ENCODE measurements at regions not wholly inside any gene's neighbourhood (a gene's known extent, or its start where the extent isn't known, plus 50 kb on each side); places are given as distances from the start of the nearest gene placed in this dataset.

DNA sequence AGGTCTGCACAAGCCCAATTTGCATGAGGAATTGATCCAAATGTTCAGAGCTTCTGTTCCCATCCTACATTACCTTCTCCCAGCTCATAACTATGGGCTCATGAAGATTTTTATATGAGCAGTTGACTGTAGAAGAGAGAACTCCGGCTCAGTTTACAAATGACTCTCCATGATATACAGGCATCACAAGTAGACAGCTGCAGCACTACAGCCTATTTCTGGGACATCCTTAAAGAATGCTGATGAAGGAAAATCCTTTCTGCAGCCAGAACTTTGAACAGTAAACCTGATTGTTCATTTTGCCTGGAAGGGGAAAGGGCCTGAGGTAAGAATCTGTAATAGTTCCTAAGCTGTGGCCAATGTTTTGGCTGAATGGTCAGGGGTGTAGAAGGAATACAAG, 174.1 kb upstream of the CXCL13 start:
- Histone ChIP-seq H3F3A (ENCODE audit: insufficient read depth, low read length, poor library complexity, severe bottlenecking) (no peaks in the 10 kb centered on the region), H3K4me3 (ENCODE audit: low read length) (no peak overlapping the region), H3K36me3 (ENCODE audit: insufficient read depth, low read length) (no peaks in the 10 kb centered on the region), H3K9me2 (ENCODE audit: insufficient read depth, low read length) (no peaks in the 10 kb centered on the region), H2AFZ (ENCODE audit: low read depth, low read length) (no peak overlapping the region), H3K9me3 (ENCODE audit: low read length) (no peaks in the 10 kb centered on the region), H3K4me2 (ENCODE audit: low read length) (no peak overlapping the region), H4K20me1 (ENCODE audit: insufficient read depth) (no peaks in the 10 kb centered on the region), H3K79me2 (replicated peaks; ENCODE audit: insufficient read depth, low read length) (no peaks in the 10 kb centered on the region), H3K27ac (ENCODE audit: low read length) (no peak overlapping the region), H3K9ac (ENCODE audit: low read length) (no peak overlapping the region), H3K27me3 (ENCODE audit: insufficient read depth, low read depth, low read length) (no peaks in the 10 kb centered on the region)
- TF ChIP-seq RAD21 (conservative IDR thresholded peaks at IDR 0.05): no peak
- TF ChIP-seq REST (IDR thresholded peaks at IDR 0.05; ENCODE audit: borderline replicate concordance): no peak
- no peak for TF ChIP-seq TAF1 (IDR thresholded peaks at IDR 0.05; ENCODE audit: low read depth)
- no peak for TF ChIP-seq MXI1 (conservative IDR thresholded peaks at IDR 0.05; ENCODE audit: poor library complexity, severe bottlenecking)
- TF ChIP-seq SMC3 (conservative IDR thresholded peaks at IDR 0.05; ENCODE audit: poor library complexity): no peak
- no peak for TF ChIP-seq POLR2AphosphoS5 (IDR thresholded peaks at IDR 0.05)
- no peak for TF ChIP-seq EP300 (conservative IDR thresholded peaks at IDR 0.05; ENCODE audit: poor library complexity, severe bottlenecking)
- TF ChIP-seq CTCF (IDR thresholded peaks at IDR 0.05; ENCODE audit: poor library complexity, severe bottlenecking): no peak
- TF ChIP-seq EZH2 (IDR thresholded peaks at IDR 0.05; ENCODE audit: borderline replicate concordance, insufficient read depth, low read length, poor library complexity, severe bottlenecking): no peak

DNA sequence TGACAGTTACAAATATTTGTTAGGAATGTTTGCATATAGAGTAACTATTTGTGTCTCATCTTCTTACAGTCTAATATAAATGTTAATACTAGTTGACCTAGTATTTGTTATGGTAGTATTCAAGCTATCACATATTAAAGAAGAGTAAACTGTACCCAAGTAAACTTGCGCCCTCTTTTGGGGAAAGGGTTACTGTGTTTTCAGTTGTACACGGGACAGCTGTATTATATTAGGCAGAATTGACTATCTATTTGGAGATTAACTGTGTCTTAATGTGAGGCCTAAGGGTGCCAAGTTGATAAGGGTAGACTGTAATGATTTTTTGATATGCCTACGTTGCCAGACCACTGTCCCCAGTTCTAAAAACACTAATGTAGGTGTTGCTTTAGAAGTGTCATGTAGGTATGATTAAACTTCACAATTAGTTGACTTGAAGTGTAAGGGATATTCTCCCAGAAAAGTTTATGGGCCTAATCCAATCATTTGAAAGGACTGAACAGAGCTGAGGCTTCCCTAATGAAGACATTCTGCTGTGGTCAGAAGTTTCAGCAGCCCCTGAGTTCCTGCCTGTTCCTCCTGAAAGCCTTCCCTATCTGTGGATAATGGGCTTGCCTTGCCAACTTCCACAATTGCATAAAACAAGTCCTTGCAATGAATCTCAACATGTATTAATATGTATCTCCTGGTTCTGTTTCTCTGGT, 172.8 kb upstream of the CXCL13 start:
- no peak overlapping the region for H3K4me2 ChIP-seq (ENCODE audit: low read length)
- H4K20me1 ChIP-seq (ENCODE audit: insufficient read depth): no peaks in the 10 kb centered on the region
- no peak overlapping the region for H2AFZ ChIP-seq (ENCODE audit: low read depth, low read length)
- no peak overlapping the region for H3K27ac ChIP-seq (ENCODE audit: low read length)
- no peak overlapping the region for H3K9ac ChIP-seq (ENCODE audit: low read length)
- no peaks in the 10 kb centered on the region for H3K79me2 ChIP-seq (replicated peaks; ENCODE audit: insufficient read depth, low read length)
- no peak overlapping the region for H3K4me3 ChIP-seq (ENCODE audit: low read length)
- TF ChIP-seq REST (IDR thresholded peaks at IDR 0.05; ENCODE audit: borderline replicate concordance) (no peak), SMC3 (conservative IDR thresholded peaks at IDR 0.05; ENCODE audit: poor library complexity) (no peak), TAF1 (IDR thresholded peaks at IDR 0.05; ENCODE audit: low read depth) (no peak), MXI1 (conservative IDR thresholded peaks at IDR 0.05; ENCODE audit: poor library complexity, severe bottlenecking) (no peak), EZH2 (IDR thresholded peaks at IDR 0.05; ENCODE audit: borderline replicate concordance, insufficient read depth, low read length, poor library complexity, severe bottlenecking) (no peak), RAD21 (conservative IDR thresholded peaks at IDR 0.05) (no peak), CTCF (IDR thresholded peaks at IDR 0.05; ENCODE audit: poor library complexity, severe bottlenecking) (no peak), POLR2AphosphoS5 (IDR thresholded peaks at IDR 0.05) (no peak), EP300 (conservative IDR thresholded peaks at IDR 0.05; ENCODE audit: poor library complexity, severe bottlenecking) (no peak)
- H3K27me3 ChIP-seq (ENCODE audit: insufficient read depth, low read depth, low read length): no peaks in the 10 kb centered on the region
- H3K9me2 ChIP-seq (ENCODE audit: insufficient read depth, low read length): no peaks in the 10 kb centered on the region
- no peaks in the 10 kb centered on the region for H3F3A ChIP-seq (ENCODE audit: insufficient read depth, low read length, poor library complexity, severe bottlenecking)
- no peaks in the 10 kb centered on the region for H3K9me3 ChIP-seq (ENCODE audit: low read length)
- no peaks in the 10 kb centered on the region for H3K36me3 ChIP-seq (ENCODE audit: insufficient read depth, low read length)

Data from neural cell (in vitro differentiated cells).